GM10266 (cell line): ENCODE measurements at regions not wholly inside any gene's neighbourhood (a gene's known extent, or its start where the extent isn't known, plus 50 kb on each side); places are given as distances from the start of the nearest gene placed in this dataset.

Experiments used
- DNase-seq: peaks from one replicate; pipeline ENCODE4 v3.0.0; 2012; ENCODE audit errors: extremely low spot score
- CTCF ChIP-seq: IDR thresholded peaks from 2 replicates; pipeline ENCODE4 v1.5.1; 2012; ENCODE audit warnings: mild to moderate bottlenecking, low read depth; ENCODE audit not compliant: control insufficient read depth, insufficient read depth; ENCODE audit errors: missing control alignments

- TF ChIP-seq CTCF, result no peak
- no peak for DNase-seq
Observed at GRCh38 chr3:99339222-99339621, 299.2 kb upstream of the COL8A1 start.

GRCh38 chr3:99332718-99333117 is 305.7 kb upstream of the COL8A1 start:
- no peak for DNase-seq
- no peak for TF ChIP-seq CTCF

GRCh38 chr3:99332276-99332675 is 306.1 kb upstream of the COL8A1 start:
- no peak for DNase-seq
- no peak for TF ChIP-seq CTCF

GRCh38 chr3:99330924-99331532 is 307.4 kb upstream of the COL8A1 start:
- TF ChIP-seq CTCF, result no peak
- no peak for DNase-seq

- no peak for TF ChIP-seq CTCF
- DNase-seq, result no peak
Observed at GRCh38 chr3:99330281-99330680, 308.1 kb upstream of the COL8A1 start.

GRCh38 chr3:99325402-99325801 is 313.0 kb upstream of the COL8A1 start:
- TF ChIP-seq CTCF, result no peak
- no peak for DNase-seq

GRCh38 chr3:99324636-99325203 is 313.7 kb upstream of the COL8A1 start:
- DNase-seq, result no peak
- TF ChIP-seq CTCF, result no peak
